NB4 (cell line): ENCODE measurements at regions not wholly inside any gene's neighbourhood (a gene's known extent, or its start where the extent isn't known, plus 50 kb on each side); places are given as distances from the start of the nearest gene placed in this dataset.

ENCODE experiments used
- CTCF ChIP-seq: IDR thresholded peaks from one replicate; pipeline ENCODE4 v1.5.1; 2012; ENCODE audit warnings: low read depth, low read length
- MAX ChIP-seq: IDR thresholded peaks from 2 replicates; pipeline ENCODE4 v1.6.1; 2011; ENCODE audit warnings: low read depth, low read length
- MYC ChIP-seq: IDR thresholded peaks from 2 replicates; pipeline ENCODE4 v1.6.1; 2011; ENCODE audit warnings: low read depth, low read length
- POLR2A ChIP-seq: IDR thresholded peaks from 2 replicates; pipeline ENCODE4 v1.6.1; 2011; ENCODE audit warnings: mild to moderate bottlenecking; ENCODE audit not compliant: insufficient read length; ENCODE audit errors: extremely low read depth

GRCh38 chr2:206368933-206369569 lies 74.3 kb upstream of the ADAM23 start:
- no peak for TF ChIP-seq CTCF
- no peak for TF ChIP-seq POLR2A
- no peak for TF ChIP-seq MYC
- no peak for TF ChIP-seq MAX
